H9 (cell line): ENCODE measurements at regions not wholly inside any gene's neighbourhood (a gene's known extent, or its start where the extent isn't known, plus 50 kb on each side); places are given as distances from the start of the nearest gene placed in this dataset.

ENCODE experiments used
- DNase-seq: peaks from one replicate; pipeline ENCODE4 v3.0.0-alpha.2; 2017
- H2AFZ ChIP-seq: one replicate; pipeline ENCODE4 v1.6.1; 2013; ENCODE audit warnings: mild to moderate bottlenecking, low read length, control low read depth, moderate library complexity
- H2AK5ac ChIP-seq: 2 replicates; pipeline ENCODE4 v1.6.1; 2013; ENCODE audit warnings: low read length, control low read depth, mixed read lengths; ENCODE audit not compliant: insufficient read length
- H2BK120ac ChIP-seq: one replicate; pipeline ENCODE4 v1.6.1; 2013; ENCODE audit warnings: low read depth, mild to moderate bottlenecking, low read length, control low read depth, inconsistent platforms; ENCODE audit not compliant: poor library complexity, severe bottlenecking
- H2BK12ac ChIP-seq: 2 replicates; pipeline ENCODE4 v1.6.1; 2013; ENCODE audit warnings: low read length, control low read depth, mixed read lengths, low read depth; ENCODE audit not compliant: insufficient read length
- H2BK15ac ChIP-seq: 2 replicates; pipeline ENCODE4 v1.6.1; 2013; ENCODE audit warnings: low read depth, low read length, control low read depth
- H2BK20ac ChIP-seq: one replicate; pipeline ENCODE4 v1.6.1; 2013; ENCODE audit warnings: low read depth, mild to moderate bottlenecking, low read length, control low read depth, inconsistent platforms; ENCODE audit not compliant: poor library complexity, severe bottlenecking
- H2BK5ac ChIP-seq: 2 replicates; pipeline ENCODE4 v1.6.1; 2013; ENCODE audit warnings: low read length, control low read depth, mixed read lengths; ENCODE audit not compliant: insufficient read length
- H3K14ac ChIP-seq: 2 replicates; pipeline ENCODE4 v1.6.1; 2013; ENCODE audit warnings: low read length, control low read depth; ENCODE audit not compliant: insufficient read depth
- H3K18ac ChIP-seq: 2 replicates; pipeline ENCODE4 v1.6.1; 2013; ENCODE audit warnings: low read depth, mild to moderate bottlenecking, mixed read lengths, low read length, control low read depth; ENCODE audit not compliant: insufficient read length
- H3K23ac ChIP-seq: 2 replicates; pipeline ENCODE4 v1.6.1; 2013; ENCODE audit warnings: low read length, control low read depth, mixed read lengths, low read depth; ENCODE audit not compliant: insufficient read length
- H3K23me2 ChIP-seq: 2 replicates; pipeline ENCODE4 v1.6.1; 2013; ENCODE audit warnings: low read depth, mild to moderate bottlenecking, mixed read lengths, low read length, control low read depth; ENCODE audit not compliant: insufficient read length, poor library complexity, severe bottlenecking
- H3K27ac ChIP-seq: 2 replicates; pipeline ENCODE4 v1.5.1; 2013; ENCODE audit warnings: low read length, control low read depth, mixed read lengths, low read depth; ENCODE audit not compliant: insufficient read length
- H3K27me3 ChIP-seq: 2 replicates; pipeline ENCODE4 v1.6.1; 2013; ENCODE audit warnings: low read length, control low read depth, inconsistent platforms; ENCODE audit not compliant: insufficient read depth
- H3K4ac ChIP-seq: 2 replicates; pipeline ENCODE4 v1.6.1; 2013; ENCODE audit warnings: low read depth, mild to moderate bottlenecking, control low read depth, inconsistent platforms, low read length, moderate library complexity
- H3K4me1 ChIP-seq: 2 replicates; pipeline ENCODE4 v1.6.1; 2013; ENCODE audit warnings: low read length, control low read depth, inconsistent platforms; ENCODE audit not compliant: insufficient read depth
- H3K4me2 ChIP-seq: 2 replicates; pipeline ENCODE4 v1.6.1; 2013; ENCODE audit warnings: low read length, control low read depth, mixed read lengths; ENCODE audit not compliant: insufficient read length, insufficient read depth
- H3K56ac ChIP-seq: 2 replicates; pipeline ENCODE4 v1.6.1; 2013; ENCODE audit warnings: low read depth, mild to moderate bottlenecking, mixed read lengths, low read length, control low read depth; ENCODE audit not compliant: insufficient read length
- H3K79me1 ChIP-seq: 2 replicates; pipeline ENCODE4 v1.6.1; 2013; ENCODE audit warnings: low read depth, mild to moderate bottlenecking, moderate library complexity, low read length, control low read depth, inconsistent platforms; ENCODE audit not compliant: insufficient read depth, poor library complexity, severe bottlenecking
- H3K79me2 ChIP-seq: 2 replicates; pipeline ENCODE4 v1.6.1; 2013; ENCODE audit warnings: low read length, control low read depth, inconsistent platforms; ENCODE audit not compliant: insufficient read depth
- H3K9ac ChIP-seq: 2 replicates; pipeline ENCODE4 v1.6.1; 2013; ENCODE audit warnings: low read length, control low read depth, mixed read lengths; ENCODE audit not compliant: insufficient read length; ENCODE audit errors: extremely low read depth
- H3K9me3 ChIP-seq: one replicate; pipeline ENCODE4 v1.6.1; 2013; ENCODE audit warnings: low read depth, low read length, inconsistent platforms; ENCODE audit not compliant: control insufficient read depth
- H3T11ph ChIP-seq: one replicate; pipeline ENCODE4 v1.6.1; 2013; ENCODE audit warnings: mild to moderate bottlenecking, low read length, control low read depth, inconsistent platforms
- H4K20me1 ChIP-seq: one replicate; pipeline ENCODE4 v1.6.1; 2013; ENCODE audit not compliant: control insufficient read depth, insufficient read length, insufficient read depth
- H4K5ac ChIP-seq: 2 replicates; pipeline ENCODE4 v1.6.1; 2013; ENCODE audit warnings: low read depth, mild to moderate bottlenecking, mixed read lengths, low read length, control low read depth; ENCODE audit not compliant: insufficient read length
- H4K8ac ChIP-seq: replicated peaks from 2 replicates; pipeline ENCODE4 v1.6.1; 2013; ENCODE audit warnings: low read length, control low read depth, mixed read lengths, low read depth; ENCODE audit not compliant: insufficient read length
- H4K91ac ChIP-seq: 2 replicates; pipeline ENCODE4 v1.6.1; 2013; ENCODE audit warnings: low read depth, mild to moderate bottlenecking, moderate library complexity, mixed read lengths, low read length, control low read depth; ENCODE audit not compliant: insufficient read length
- H3K27ac Mint-ChIP-seq, 3 experiments: 2 replicates in 2 of 3; 3 replicates in 1 of 3; pipeline ENCODE4 v1.8.0; 2020 to 2021; ENCODE audit warnings: mixed read lengths in 3 of 3, mild to moderate bottlenecking in 1 of 3, moderate library complexity in 1 of 3
- H3K27me3 Mint-ChIP-seq: 2 replicates; pipeline ENCODE4 v1.8.0; 2021; ENCODE audit warnings: low read depth, mild to moderate bottlenecking, moderate library complexity, mixed read lengths
- H3K36me3 Mint-ChIP-seq, 3 experiments: 2 replicates in 2 of 3; 3 replicates in 1 of 3; pipeline ENCODE4 v1.8.0; 2020 to 2021; ENCODE audit warnings: low read depth in 3 of 3, mixed read lengths in 3 of 3; ENCODE audit not compliant: insufficient read depth in 1 of 3
- H3K4me1 Mint-ChIP-seq, 2 experiments: 2 replicates each; pipeline ENCODE4 v1.8.0; 2020; ENCODE audit warnings: mixed read lengths in 2 of 2
- H3K4me3 Mint-ChIP-seq, 2 experiments: 2 replicates in 1 of 2; 3 replicates in 1 of 2; pipeline ENCODE4 v1.8.0; 2020 to 2021; ENCODE audit warnings: mild to moderate bottlenecking in 2 of 2, mixed read lengths in 2 of 2, moderate library complexity in 1 of 2
- H3K9me3 Mint-ChIP-seq, 2 experiments: 2 replicates in 1 of 2; 3 replicates in 1 of 2; pipeline ENCODE4 v1.8.0; 2020; ENCODE audit warnings: mild to moderate bottlenecking in 2 of 2, mixed read lengths in 2 of 2, moderate library complexity in 1 of 2
- CTCF ChIP-seq: fragments of 200-600 bp; sonication (generic); conservative IDR thresholded peaks from 3 replicates; pipeline ENCODE4 v1.8.0; 2021; ENCODE audit warnings: antibody characterized with exemption, mild to moderate bottlenecking
- WGBS: extraction: QIAGEN DNeasy Blood & Tissue Kit; methylation state at CpG from one replicate; pipeline ENCODE4 v1.1.7; 2013; ENCODE audit warnings: missing lambda C conversion rate, low lambda C conversion rate, mixed read lengths; ENCODE audit not compliant: insufficient read length; ENCODE audit errors: extremely low coverage; 5-methylcytosine and 5-hydroxymethylcytosine counted together

DNA sequence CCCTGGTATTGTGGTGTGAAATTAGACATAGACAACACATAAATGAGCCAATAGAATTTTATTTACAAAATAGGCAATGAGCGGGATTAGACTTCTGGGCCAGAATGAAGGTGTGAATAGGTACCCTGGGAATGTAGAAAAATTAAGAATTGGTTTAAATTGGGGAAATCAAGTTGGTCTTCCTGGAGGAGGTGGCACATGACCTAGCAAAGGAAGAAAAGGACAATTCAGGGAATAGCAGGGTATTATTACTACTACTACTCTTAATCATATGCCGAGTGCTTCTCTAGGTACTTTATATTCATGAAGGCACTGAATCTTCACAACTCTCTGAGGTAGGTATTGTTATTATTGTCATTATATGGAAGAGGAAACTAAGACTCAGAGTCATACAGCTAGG is 202.1 kb downstream of the LHFPL1 start:
- Histone ChIP-seq H2BK120ac (no peak overlapping the region), H3K14ac (no peak overlapping the region), H2BK15ac (no peak overlapping the region), H3K79me2 (no peaks in the 10 kb centered on the region), H2BK20ac (no peak overlapping the region), H4K20me1 (no peaks in the 10 kb centered on the region), H3K23me2 (no peaks in the 10 kb centered on the region), H2AK5ac (no peak overlapping the region), H3K79me1 (no peaks in the 10 kb centered on the region), H3K9ac (no peak overlapping the region), H3K4me1 (no peaks in the 10 kb centered on the region; the same call in 1 of the 2 replicates), H2BK12ac (no peak overlapping the region), H3K9me3 (no peaks in the 10 kb centered on the region), H4K8ac (no peak overlapping the region), H3K56ac (no peak overlapping the region), H4K91ac (no peak overlapping the region), H3K27ac (no peak overlapping the region), H2AFZ (no peak overlapping the region), H3K4ac (no peak overlapping the region), H2BK5ac (no peak overlapping the region), H3T11ph (no peak overlapping the region), H4K5ac (no peak overlapping the region), H3K27me3 (no peaks in the 10 kb centered on the region), H3K23ac (no peak overlapping the region), H3K4me2 (no peak overlapping the region), H3K18ac (no peak overlapping the region)
- Mint-ChIP-seq H3K27me3 (no peaks in the 10 kb centered on the region), H3K4me3 (no peak overlapping the region), H3K27ac (no peak overlapping the region), H3K9me3 (peaks cover 0 to 5% of the 10 kb centered on the region in 2 experiments; a peak in 2 of 5 replicates), H3K36me3 (peaks cover 0 to 6% (median 4%) of the 10 kb centered on the region in 3 experiments; a peak in 3 of 7 replicates), H3K4me1 (peaks cover 7 to 8% of the 10 kb centered on the region in 2 experiments)
- TF ChIP-seq CTCF: no peak
- WGBS: no CpG with 5 or more reads among the region's 2 CpGs
- DNase-seq: no peak
